SU-DHL-6 (cell line): ENCODE measurements at regions not wholly inside any gene's neighbourhood (a gene's known extent, or its start where the extent isn't known, plus 50 kb on each side); places are given as distances from the start of the nearest gene placed in this dataset.

Source experiments
- H2AFZ ChIP-seq: fragments of 200-600 bp; sonication (generic); 2 replicates; pipeline ENCODE4 v1.6.1; 2014; ENCODE audit warnings: low read depth, mild to moderate bottlenecking, moderate library complexity, mixed read lengths, antibody characterized with exemption, low read length; ENCODE audit not compliant: severe bottlenecking
- H3F3A ChIP-seq: fragments of 200-600 bp; shearing (Covaris generic); 2 replicates; pipeline ENCODE4 v1.6.0; 2016; ENCODE audit warnings: antibody characterized with exemption, mild to moderate bottlenecking; ENCODE audit not compliant: insufficient read depth
- H3K27ac ChIP-seq: fragments of 200-600 bp; sonication (generic); 2 replicates; pipeline ENCODE4 v1.5.1; 2016; ENCODE audit warnings: low read depth, mild to moderate bottlenecking, low read length, moderate library complexity, mixed read lengths
- H3K27me3 ChIP-seq: fragments of 200-600 bp; sonication (generic), shearing (Covaris generic); 2 replicates; pipeline ENCODE4 v1.6.0; 2014; ENCODE audit warnings: mild to moderate bottlenecking, low read length
- H3K36me3 ChIP-seq: fragments of 200-600 bp; sonication (generic); 2 replicates; pipeline ENCODE4 v1.6.1; 2014; ENCODE audit warnings: mild to moderate bottlenecking, low read length, mixed read lengths
- H3K4me2 ChIP-seq: fragments of 300-600, 200-600 bp; shearing (Covaris generic), sonication (generic); 2 replicates; pipeline ENCODE4 v1.6.0; 2014; ENCODE audit warnings: low read length, low read depth, mild to moderate bottlenecking; ENCODE audit not compliant: poor library complexity, severe bottlenecking
- H3K4me3 ChIP-seq: fragments of 200-600 bp; sonication (generic); 2 replicates; pipeline ENCODE4 v1.5.1; 2014; ENCODE audit warnings: antibody characterized with exemption, low read length, mild to moderate bottlenecking, mixed read lengths; ENCODE audit not compliant: insufficient read depth, poor library complexity, severe bottlenecking
- H3K79me2 ChIP-seq: fragments of 200-600 bp; sonication (generic); 2 replicates; pipeline ENCODE4 v1.6.1; 2014; ENCODE audit warnings: mild to moderate bottlenecking, low read length, moderate library complexity; ENCODE audit not compliant: insufficient read depth
- H3K9ac ChIP-seq: fragments of 200-600 bp; sonication (generic); 2 replicates; pipeline ENCODE4 v1.7.0; 2014; ENCODE audit warnings: mild to moderate bottlenecking, low read length
- H3K9me2 ChIP-seq: fragments of 200-600 bp; sonication (generic); replicated peaks from 2 replicates; pipeline ENCODE4 v1.6.1; 2014; ENCODE audit warnings: low read length; ENCODE audit not compliant: insufficient read depth
- H3K9me3 ChIP-seq: fragments of 200-600 bp; sonication (generic); 2 replicates; pipeline ENCODE4 v1.6.1; 2014; ENCODE audit warnings: low read length, mixed read lengths; ENCODE audit not compliant: insufficient read depth
- H4K20me1 ChIP-seq: fragments of 200-600 bp; sonication (generic); 2 replicates; pipeline ENCODE4 v1.6.1; 2014; ENCODE audit warnings: low read depth, mild to moderate bottlenecking, antibody characterized with exemption, low read length, moderate library complexity, mixed read lengths
- CTCF ChIP-seq: fragments of 200-600 bp; sonication (generic); IDR thresholded peaks from one replicate; pipeline ENCODE4 v1.5.1; 2017; ENCODE audit warnings: antibody characterized with exemption, mild to moderate bottlenecking, low read length, moderate library complexity; ENCODE audit not compliant: insufficient read depth, poor library complexity, severe bottlenecking
- EZH2phosphoT487 ChIP-seq: fragments of 200-600 bp; sonication (generic), shearing (Covaris generic); conservative IDR thresholded peaks from 2 replicates; pipeline ENCODE4 v1.6.1; 2018; ENCODE audit warnings: mild to moderate bottlenecking, antibody characterized with exemption, low read length, moderate library complexity, mixed read lengths

DNA sequence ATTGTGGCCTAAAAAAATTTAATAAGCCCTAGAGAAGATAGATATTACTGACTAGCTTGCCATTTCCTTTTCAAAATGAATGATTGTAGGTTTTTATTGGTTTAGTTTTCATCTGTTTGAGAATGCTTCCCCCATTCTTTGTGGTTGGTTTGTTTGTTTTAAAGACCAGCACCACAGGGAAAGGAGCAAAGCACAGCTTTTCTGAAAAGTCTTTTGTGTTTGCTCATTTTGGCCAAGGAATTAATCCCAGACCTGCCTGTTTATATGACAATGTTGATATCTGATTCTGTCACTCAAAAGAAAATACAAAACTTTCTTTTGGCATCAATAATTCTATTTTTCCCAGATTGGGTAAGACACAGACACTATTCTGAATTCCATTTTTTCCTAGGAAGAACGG lies 312.5 kb upstream of the FLRT2 start:
- H3K79me2 ChIP-seq, result no peaks in the 10 kb centered on the region
- H3K27ac ChIP-seq, result no peak overlapping the region
- H3K9me2 ChIP-seq, result no peaks in the 10 kb centered on the region
- H3K36me3 ChIP-seq, result no peaks in the 10 kb centered on the region
- no peaks in the 10 kb centered on the region for H3K9me3 ChIP-seq
- H3F3A ChIP-seq, result no peaks in the 10 kb centered on the region
- H4K20me1 ChIP-seq, result no peaks in the 10 kb centered on the region
- H3K27me3 ChIP-seq, result no peaks in the 10 kb centered on the region
- no peak for TF ChIP-seq CTCF
- no peak for TF ChIP-seq EZH2phosphoT487
- no peak overlapping the region for H3K4me3 ChIP-seq
- H2AFZ ChIP-seq, result no peak overlapping the region
- no peak overlapping the region for H3K9ac ChIP-seq
- no peak overlapping the region for H3K4me2 ChIP-seq

DNA sequence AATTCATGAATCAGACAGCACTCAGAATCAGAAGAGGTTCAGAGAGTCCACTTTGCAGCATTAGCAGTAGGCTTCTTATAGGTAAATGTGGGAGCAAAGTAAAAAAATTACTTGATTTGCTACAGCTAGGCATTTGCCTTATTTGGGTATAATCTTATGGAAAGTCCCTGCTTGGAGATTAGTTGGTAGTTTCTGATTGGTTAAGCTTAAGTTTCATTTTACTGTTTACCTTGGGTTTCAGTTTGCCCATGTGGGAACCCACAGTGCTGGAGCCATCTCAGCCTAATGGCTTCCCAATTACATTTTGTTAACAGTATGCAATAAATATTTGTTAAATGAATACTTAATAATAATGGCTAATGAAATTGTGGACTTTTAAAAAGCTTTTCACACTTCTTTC lies 311.0 kb upstream of the FLRT2 start:
- Histone ChIP-seq H3K9me2 (no peaks in the 10 kb centered on the region), H3K27ac (no peak overlapping the region), H3K4me3 (no peak overlapping the region), H3K36me3 (no peaks in the 10 kb centered on the region), H3K9ac (no peak overlapping the region), H3K27me3 (no peaks in the 10 kb centered on the region), H3K4me2 (no peak overlapping the region), H3F3A (no peaks in the 10 kb centered on the region), H3K9me3 (no peaks in the 10 kb centered on the region), H4K20me1 (no peaks in the 10 kb centered on the region), H2AFZ (no peak overlapping the region), H3K79me2 (no peaks in the 10 kb centered on the region)
- TF ChIP-seq CTCF (no peak), EZH2phosphoT487 (no peak)

- Histone ChIP-seq H3K9me2 (no peaks in the 10 kb centered on the region), H3F3A (no peaks in the 10 kb centered on the region), H3K4me2 (no peak overlapping the region), H3K27ac (no peak overlapping the region), H3K4me3 (no peak overlapping the region), H3K9ac (no peak overlapping the region), H3K36me3 (no peaks in the 10 kb centered on the region), H4K20me1 (no peaks in the 10 kb centered on the region), H2AFZ (no peak overlapping the region), H3K9me3 (no peaks in the 10 kb centered on the region), H3K79me2 (no peaks in the 10 kb centered on the region), H3K27me3 (no peaks in the 10 kb centered on the region)
- TF ChIP-seq EZH2phosphoT487 (no peak), CTCF (no peak)
Measured at GRCh38 chr14:85221832-85222231, 308.1 kb upstream of the FLRT2 start.

GRCh38 chr14:85222341-85222740 lies 307.6 kb upstream of the FLRT2 start:
- H3K4me2 ChIP-seq, result no peak overlapping the region
- no peaks in the 10 kb centered on the region for H3F3A ChIP-seq
- H3K4me3 ChIP-seq, result no peak overlapping the region
- H3K79me2 ChIP-seq, result no peaks in the 10 kb centered on the region
- no peaks in the 10 kb centered on the region for H3K36me3 ChIP-seq
- no peak overlapping the region for H3K9ac ChIP-seq
- no peaks in the 10 kb centered on the region for H4K20me1 ChIP-seq
- H3K9me2 ChIP-seq, result no peaks in the 10 kb centered on the region
- H3K27me3 ChIP-seq, result no peaks in the 10 kb centered on the region
- TF ChIP-seq EZH2phosphoT487, result no peak
- no peak for TF ChIP-seq CTCF
- H3K27ac ChIP-seq, result no peak overlapping the region
- no peak overlapping the region for H2AFZ ChIP-seq
- H3K9me3 ChIP-seq, result no peaks in the 10 kb centered on the region
